GM23338 (cell line): ENCODE measurements at regions not wholly inside any gene's neighbourhood (a gene's known extent, or its start where the extent isn't known, plus 50 kb on each side); places are given as distances from the start of the nearest gene placed in this dataset.

Experiments used
- ATAC-seq: fragments of 200-7000 bp; cut with Tn5 transposase; 3 replicates; pipeline ENCODE4 v1.9.1; 2020
- DNase-seq: peaks from one replicate; pipeline ENCODE4 v3.0.0-alpha.2; 2015; ENCODE audit warnings: low spot score
- H2AFZ ChIP-seq: fragments of 200-600 bp; sonication (generic); 2 replicates; pipeline ENCODE4 v1.8.0; 2016; ENCODE audit warnings: antibody characterized with exemption, mild to moderate bottlenecking, moderate library complexity
- H3F3A ChIP-seq: fragments of 200-600 bp; sonication (generic); replicated peaks from 2 replicates; pipeline ENCODE4 v1.8.0; 2017; ENCODE audit warnings: antibody characterized with exemption, mixed run types, low read depth
- H3K27ac ChIP-seq: fragments of 200-600 bp; sonication (generic); 2 replicates; pipeline ENCODE4 v1.6.1; 2016; ENCODE audit warnings: low read depth
- H3K27me3 ChIP-seq: fragments of 200-600 bp; sonication (generic); 2 replicates; pipeline ENCODE4 v1.8.0; 2016; ENCODE audit warnings: mild to moderate bottlenecking, mixed run types, moderate library complexity; ENCODE audit not compliant: insufficient read depth
- H3K36me3 ChIP-seq: fragments of 200-600 bp; sonication (generic); 2 replicates; pipeline ENCODE4 v1.8.0; 2016; ENCODE audit warnings: mild to moderate bottlenecking; ENCODE audit not compliant: insufficient read depth
- H3K4me1 ChIP-seq: fragments of 200-600 bp; sonication (generic); 2 replicates; pipeline ENCODE4 v1.8.0; 2016; ENCODE audit warnings: mild to moderate bottlenecking, moderate library complexity; ENCODE audit not compliant: insufficient read depth
- H3K4me2 ChIP-seq: fragments of 200-600 bp; sonication (generic); 2 replicates; pipeline ENCODE4 v1.7.1; 2017; ENCODE audit warnings: mixed run types
- H3K4me3 ChIP-seq: fragments of 200-600 bp; sonication (generic); 2 replicates; pipeline ENCODE4 v1.6.1; 2016; ENCODE audit warnings: mixed run types
- H3K79me2 ChIP-seq: fragments of 200-600 bp; sonication (generic); replicated peaks from 2 replicates; pipeline ENCODE4 v1.8.0; 2017; ENCODE audit warnings: mild to moderate bottlenecking; ENCODE audit not compliant: insufficient read depth
- H3K9me2 ChIP-seq: fragments of 200-600 bp; sonication (generic); 2 replicates; pipeline ENCODE4 v1.8.0; 2017; ENCODE audit not compliant: insufficient read depth
- H4K20me1 ChIP-seq: fragments of 200-600 bp; sonication (generic); replicated peaks from 2 replicates; pipeline ENCODE4 v1.8.0; 2017; ENCODE audit warnings: mild to moderate bottlenecking; ENCODE audit not compliant: insufficient read depth
- H3K27ac Mint-ChIP-seq: 2 replicates; pipeline ENCODE4 v1.8.0; 2020; ENCODE audit warnings: inconsistent platforms, mild to moderate bottlenecking, moderate library complexity, mixed read lengths
- H3K27me3 Mint-ChIP-seq: 3 replicates; pipeline ENCODE4 v1.8.0; 2022; ENCODE audit warnings: low read depth, mild to moderate bottlenecking, moderate library complexity, mixed read lengths, inconsistent platforms; ENCODE audit not compliant: insufficient read depth, poor library complexity
- H3K36me3 Mint-ChIP-seq: 3 replicates; pipeline ENCODE4 v1.8.0; 2021; ENCODE audit warnings: low read depth, mild to moderate bottlenecking, inconsistent platforms, moderate library complexity, mixed read lengths
- H3K4me1 Mint-ChIP-seq: 3 replicates; pipeline ENCODE4 v1.8.0; 2020; ENCODE audit warnings: mild to moderate bottlenecking, inconsistent platforms, mixed read lengths
- H3K4me3 Mint-ChIP-seq: 3 replicates; pipeline ENCODE4 v1.8.0; 2021; ENCODE audit warnings: moderate library complexity, mild to moderate bottlenecking, inconsistent platforms, mixed read lengths
- H3K9me3 Mint-ChIP-seq: 3 replicates; pipeline ENCODE4 v1.8.0; 2020; ENCODE audit warnings: moderate library complexity, mild to moderate bottlenecking, inconsistent platforms, mixed read lengths
- CTCF ChIP-seq, 2 experiments: fragments of 200-600 bp in 1 of 2; sonication (generic) in 1 of 2; conservative IDR thresholded peaks; 2 replicates each; pipeline versions ENCODE4 v1.5.1 to v1.6.1; 2016 to 2017; ENCODE audit warnings: antibody characterized with exemption in 2 of 2, low read depth in 2 of 2, mild to moderate bottlenecking in 2 of 2, moderate library complexity in 1 of 2
- ETS1 ChIP-seq: IDR thresholded peaks from 2 replicates; pipeline ENCODE4 v1.6.1; 2016; ENCODE audit warnings: antibody characterized with exemption
- JUNB ChIP-seq: IDR thresholded peaks from one replicate; pipeline ENCODE4 v1.6.1; 2016; ENCODE audit warnings: antibody characterized with exemption; ENCODE audit not compliant: unreplicated experiment
- NANOG ChIP-seq: IDR thresholded peaks from 2 replicates; pipeline ENCODE4 v1.6.1; 2016; ENCODE audit warnings: antibody characterized with exemption, borderline replicate concordance
- POLR2AphosphoS5 ChIP-seq: IDR thresholded peaks from 2 replicates; pipeline ENCODE4 v1.6.1; 2016; ENCODE audit warnings: antibody characterized with exemption, low read depth
- STAT1 ChIP-seq: IDR thresholded peaks from one replicate; pipeline ENCODE4 v1.6.1; 2016; ENCODE audit warnings: antibody characterized with exemption; ENCODE audit not compliant: unreplicated experiment
- ZNF114 ChIP-seq: fragments of 250-450 bp; sonication (Bioruptor Pico); IDR thresholded peaks from 2 replicates; pipeline ENCODE4 v1.5.0; 2020; ENCODE audit warnings: mild to moderate bottlenecking, moderate library complexity
- ZNF331 ChIP-seq: fragments of 250-450 bp; sonication (Bioruptor Pico); IDR thresholded peaks from 2 replicates; pipeline ENCODE4 v1.5.0; 2020; ENCODE audit warnings: low read depth, mild to moderate bottlenecking, moderate library complexity
- ZNF462 ChIP-seq: fragments of 250-450 bp; sonication (Bioruptor Pico); IDR thresholded peaks from 2 replicates; pipeline ENCODE4 v1.5.0; 2020; ENCODE audit warnings: mild to moderate bottlenecking, moderate library complexity

- no peak for TF ChIP-seq ZNF114 (CRISPR knock-in tag)
- TF ChIP-seq ETS1, result no peak
- TF ChIP-seq NANOG, result no peak
- no peak for TF ChIP-seq STAT1
- TF ChIP-seq ZNF331 (CRISPR knock-in tag), result no peak
- TF ChIP-seq CTCF (conservative IDR thresholded peaks at IDR 0.05; ENCODE audit: low read depth in 2 of 2), result no peak
- TF ChIP-seq JUNB, result no peak
- H3K36me3 ChIP-seq, result no peaks in the 10 kb centered on the region
- no peaks in the 10 kb centered on the region for H3F3A ChIP-seq
- no peaks in the 10 kb centered on the region for H4K20me1 ChIP-seq
- H3K79me2 ChIP-seq, result no peaks in the 10 kb centered on the region
- DNase-seq (no peak), ATAC-seq (no peak)
- no peak overlapping the region for H3K4me3 ChIP-seq
- H3K9me2 ChIP-seq, result peaks cover 5% of the 10 kb centered on the region
- no peaks in the 10 kb centered on the region for H3K4me1 ChIP-seq
- peaks cover 34% of the 10 kb centered on the region for H3K9me3 Mint-ChIP-seq
- H3K4me2 ChIP-seq, result no peak overlapping the region
- H3K36me3 Mint-ChIP-seq, result peaks cover 20% of the 10 kb centered on the region
- H2AFZ ChIP-seq, result no peak overlapping the region
- H3K27ac Mint-ChIP-seq, result no peak overlapping the region
- no peak overlapping the region for H3K4me3 Mint-ChIP-seq
- no peaks in the 10 kb centered on the region for H3K27me3 ChIP-seq
- no peaks in the 10 kb centered on the region for H3K4me1 Mint-ChIP-seq
- no peak overlapping the region for H3K27ac ChIP-seq
- peaks cover 3% of the 10 kb centered on the region for H3K27me3 Mint-ChIP-seq
These were observed 107.7 kb downstream of the RAP2B start for GRCh38 chr3:153269730-153270129.

GRCh38 chr3:153273217-153273616 lies 111.2 kb downstream of the RAP2B start:
- H3K4me2 ChIP-seq, result no peak overlapping the region
- H3F3A ChIP-seq, result no peaks in the 10 kb centered on the region
- DNase-seq (no peak), ATAC-seq (no peak)
- Mint-ChIP-seq H3K36me3 (peaks cover 4% of the 10 kb centered on the region; the same call in 2 of the 3 replicates), H3K27ac (no peak overlapping the region), H3K27me3 (peaks cover 2% of the 10 kb centered on the region), H3K4me3 (no peak overlapping the region), H3K4me1 (no peaks in the 10 kb centered on the region), H3K9me3 (peaks cover 5% of the 10 kb centered on the region)
- H3K79me2 ChIP-seq, result no peaks in the 10 kb centered on the region
- no peak overlapping the region for H2AFZ ChIP-seq
- no peak overlapping the region for H3K4me3 ChIP-seq
- H3K9me2 ChIP-seq, result peaks cover 5% of the 10 kb centered on the region
- no peak for TF ChIP-seq POLR2AphosphoS5
- no peak for TF ChIP-seq ZNF462 (CRISPR knock-in tag)
- H3K27me3 ChIP-seq, result no peaks in the 10 kb centered on the region
- no peak overlapping the region for H3K27ac ChIP-seq
- no peaks in the 10 kb centered on the region for H3K4me1 ChIP-seq
- H4K20me1 ChIP-seq, result no peaks in the 10 kb centered on the region
- H3K36me3 ChIP-seq, result no peaks in the 10 kb centered on the region
